ENCODE measurements at regions not wholly inside any gene's neighbourhood (a gene's known extent, or its start where the extent isn't known, plus 50 kb on each side); places are given as distances from the start of the nearest gene placed in this dataset.

- H3K9me2 ChIP-seq (ENCODE audit: insufficient read depth) = no peaks in the 10 kb centered on the region
- no peaks in the 10 kb centered on the region for H3K27me3 ChIP-seq (ENCODE audit: insufficient read depth, low read length)
- TF ChIP-seq, protein P1, sequence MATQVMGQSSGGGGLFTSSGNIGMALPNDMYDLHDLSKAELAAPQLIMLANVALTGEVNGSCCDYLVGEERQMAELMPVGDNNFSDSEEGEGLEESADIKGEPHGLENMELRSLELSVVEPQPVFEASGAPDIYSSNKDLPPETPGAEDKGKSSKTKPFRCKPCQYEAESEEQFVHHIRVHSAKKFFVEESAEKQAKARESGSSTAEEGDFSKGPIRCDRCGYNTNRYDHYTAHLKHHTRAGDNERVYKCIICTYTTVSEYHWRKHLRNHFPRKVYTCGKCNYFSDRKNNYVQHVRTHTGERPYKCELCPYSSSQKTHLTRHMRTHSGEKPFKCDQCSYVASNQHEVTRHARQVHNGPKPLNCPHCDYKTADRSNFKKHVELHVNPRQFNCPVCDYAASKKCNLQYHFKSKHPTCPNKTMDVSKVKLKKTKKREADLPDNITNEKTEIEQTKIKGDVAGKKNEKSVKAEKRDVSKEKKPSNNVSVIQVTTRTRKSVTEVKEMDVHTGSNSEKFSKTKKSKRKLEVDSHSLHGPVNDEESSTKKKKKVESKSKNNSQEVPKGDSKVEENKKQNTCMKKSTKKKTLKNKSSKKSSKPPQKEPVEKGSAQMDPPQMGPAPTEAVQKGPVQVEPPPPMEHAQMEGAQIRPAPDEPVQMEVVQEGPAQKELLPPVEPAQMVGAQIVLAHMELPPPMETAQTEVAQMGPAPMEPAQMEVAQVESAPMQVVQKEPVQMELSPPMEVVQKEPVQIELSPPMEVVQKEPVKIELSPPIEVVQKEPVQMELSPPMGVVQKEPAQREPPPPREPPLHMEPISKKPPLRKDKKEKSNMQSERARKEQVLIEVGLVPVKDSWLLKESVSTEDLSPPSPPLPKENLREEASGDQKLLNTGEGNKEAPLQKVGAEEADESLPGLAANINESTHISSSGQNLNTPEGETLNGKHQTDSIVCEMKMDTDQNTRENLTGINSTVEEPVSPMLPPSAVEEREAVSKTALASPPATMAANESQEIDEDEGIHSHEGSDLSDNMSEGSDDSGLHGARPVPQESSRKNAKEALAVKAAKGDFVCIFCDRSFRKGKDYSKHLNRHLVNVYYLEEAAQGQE (IDR thresholded peaks at IDR 0.05; ENCODE audit: low read depth) = no peak
- TF ChIP-seq EGR1 (IDR thresholded peaks at IDR 0.05; ENCODE audit: low read depth) (no peak), POLR2AphosphoS5 (IDR thresholded peaks at IDR 0.05; ENCODE audit: low read depth, low read length) (no peak), RAD21 (IDR thresholded peaks at IDR 0.05; ENCODE audit: low read depth) (no peak), FOSL1 (IDR thresholded peaks at IDR 0.05; ENCODE audit: low read depth) (no peak), SRF (IDR thresholded peaks at IDR 0.05; ENCODE audit: low read depth) (no peak), SP1 (IDR thresholded peaks at IDR 0.05; ENCODE audit: low read depth) (no peak), EZH2 (IDR thresholded peaks at IDR 0.05) (no peak), MAX (IDR thresholded peaks at IDR 0.05) (no peak), JUND (IDR thresholded peaks at IDR 0.05) (no peak), EZH2phosphoT487 (IDR thresholded peaks at IDR 0.05; ENCODE audit: borderline replicate concordance) (no peak), CEBPB (IDR thresholded peaks at IDR 0.05; ENCODE audit: low read depth) (no peak), CBX3 (IDR thresholded peaks at IDR 0.05; ENCODE audit: low read depth) (no peak), YY1 (IDR thresholded peaks at IDR 0.05; ENCODE audit: extremely low read depth, insufficient replicate concordance, low read depth, low read length) (no peak), ZNF274 (IDR thresholded peaks at IDR 0.05; ENCODE audit: low read depth, low read length) (no peak), SIN3A (IDR thresholded peaks at IDR 0.05; ENCODE audit: low read depth) (no peak), POLR2A (IDR thresholded peaks at IDR 0.05; ENCODE audit: borderline replicate concordance, extremely low read depth, insufficient read depth, insufficient read length) (no peak)
- TF ChIP-seq, protein P2, sequence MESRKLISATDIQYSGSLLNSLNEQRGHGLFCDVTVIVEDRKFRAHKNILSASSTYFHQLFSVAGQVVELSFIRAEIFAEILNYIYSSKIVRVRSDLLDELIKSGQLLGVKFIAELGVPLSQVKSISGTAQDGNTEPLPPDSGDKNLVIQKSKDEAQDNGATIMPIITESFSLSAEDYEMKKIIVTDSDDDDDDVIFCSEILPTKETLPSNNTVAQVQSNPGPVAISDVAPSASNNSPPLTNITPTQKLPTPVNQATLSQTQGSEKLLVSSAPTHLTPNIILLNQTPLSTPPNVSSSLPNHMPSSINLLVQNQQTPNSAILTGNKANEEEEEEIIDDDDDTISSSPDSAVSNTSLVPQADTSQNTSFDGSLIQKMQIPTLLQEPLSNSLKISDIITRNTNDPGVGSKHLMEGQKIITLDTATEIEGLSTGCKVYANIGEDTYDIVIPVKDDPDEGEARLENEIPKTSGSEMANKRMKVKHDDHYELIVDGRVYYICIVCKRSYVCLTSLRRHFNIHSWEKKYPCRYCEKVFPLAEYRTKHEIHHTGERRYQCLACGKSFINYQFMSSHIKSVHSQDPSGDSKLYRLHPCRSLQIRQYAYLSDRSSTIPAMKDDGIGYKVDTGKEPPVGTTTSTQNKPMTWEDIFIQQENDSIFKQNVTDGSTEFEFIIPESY (IDR thresholded peaks at IDR 0.05; ENCODE audit: extremely low read depth, insufficient replicate concordance, low read length) = no peak
- no peaks in the 10 kb centered on the region for H3K4me1 ChIP-seq (ENCODE audit: control insufficient read depth in 1 of 2, insufficient read depth in 2 of 2, low read length in 2 of 2)
- no peaks in the 10 kb centered on the region for H3K36me3 ChIP-seq (ENCODE audit: control insufficient read depth in 1 of 2, insufficient read depth in 2 of 2, low read length in 2 of 2)
- H3K9ac ChIP-seq (ENCODE audit: low read length) = no peak overlapping the region
- DNase-seq (ENCODE audit: low read depth, low spot score) (no peak), ATAC-seq (no peak)
- no peaks in the 10 kb centered on the region for H4K20me1 ChIP-seq (ENCODE audit: insufficient read depth)
- H3K79me2 ChIP-seq (ENCODE audit: insufficient read depth, low read length) = no peaks in the 10 kb centered on the region
- H2AFZ ChIP-seq (ENCODE audit: low read depth, low read length, poor library complexity, severe bottlenecking) = no peak overlapping the region
- no peak overlapping the region for H3K27ac ChIP-seq (ENCODE audit: low read depth, low read length)
- intact Hi-C loops (cut with micrococcal nuclease) = no loop called here
- ChIA-PET CTCF (no interaction called here), POLR2A (no interaction called here), RAD21 (ENCODE audit: low non-redundant PET in 1 of 2, low total read pairs in 2 of 2, uncharacterized antibody in 2 of 2, unreplicated experiment in 2 of 2) (no interaction called here)
- no peak overlapping the region for H3K4me3 ChIP-seq (replicated peaks in 1 of 2; ENCODE audit: low read depth in 1 of 2, low read length in 2 of 2)
- BruUV-seq (replicated peaks) = no TSS peak
- H3K9me3 ChIP-seq (ENCODE audit: control insufficient read depth in 1 of 2, insufficient read depth in 1 of 2, low read depth in 1 of 2, low read length in 2 of 2) = no peaks in the 10 kb centered on the region
- H3K4me2 ChIP-seq (ENCODE audit: low read length) = no peak overlapping the region
Measured at GRCh38 chr2:121147766-121148165, 137.2 kb downstream of the TFCP2L1 start.
